Activated naive CD8-positive, alpha-beta T cell treated with anti-CD3 and anti-CD28 coated beads for 36 hours (primary cell): ENCODE measurements at regions not wholly inside any gene's neighbourhood (a gene's known extent, or its start where the extent isn't known, plus 50 kb on each side); places are given as distances from the start of the nearest gene placed in this dataset.

Source experiments
- DNase-seq: peaks from one replicate; pipeline ENCODE4 v3.0.0; 2021
- H3K27ac Mint-ChIP-seq: one replicate; pipeline ENCODE4 v1.8.0; 2022; ENCODE audit warnings: mild to moderate bottlenecking, moderate library complexity, mixed read lengths
- H3K27me3 Mint-ChIP-seq: one replicate; pipeline ENCODE4 v1.8.0; 2022; ENCODE audit warnings: mild to moderate bottlenecking, mixed read lengths
- H3K36me3 Mint-ChIP-seq: one replicate; pipeline ENCODE4 v1.8.0; 2021; ENCODE audit warnings: mild to moderate bottlenecking, mixed read lengths
- H3K4me1 Mint-ChIP-seq: one replicate; pipeline ENCODE4 v1.8.0; 2021; ENCODE audit warnings: mixed read lengths
- H3K4me3 Mint-ChIP-seq: one replicate; pipeline ENCODE4 v1.8.0; 2022; ENCODE audit warnings: mild to moderate bottlenecking, moderate library complexity, mixed read lengths
- H3K9me3 Mint-ChIP-seq: one replicate; pipeline ENCODE4 v1.8.0; 2022; ENCODE audit warnings: mixed read lengths

DNA sequence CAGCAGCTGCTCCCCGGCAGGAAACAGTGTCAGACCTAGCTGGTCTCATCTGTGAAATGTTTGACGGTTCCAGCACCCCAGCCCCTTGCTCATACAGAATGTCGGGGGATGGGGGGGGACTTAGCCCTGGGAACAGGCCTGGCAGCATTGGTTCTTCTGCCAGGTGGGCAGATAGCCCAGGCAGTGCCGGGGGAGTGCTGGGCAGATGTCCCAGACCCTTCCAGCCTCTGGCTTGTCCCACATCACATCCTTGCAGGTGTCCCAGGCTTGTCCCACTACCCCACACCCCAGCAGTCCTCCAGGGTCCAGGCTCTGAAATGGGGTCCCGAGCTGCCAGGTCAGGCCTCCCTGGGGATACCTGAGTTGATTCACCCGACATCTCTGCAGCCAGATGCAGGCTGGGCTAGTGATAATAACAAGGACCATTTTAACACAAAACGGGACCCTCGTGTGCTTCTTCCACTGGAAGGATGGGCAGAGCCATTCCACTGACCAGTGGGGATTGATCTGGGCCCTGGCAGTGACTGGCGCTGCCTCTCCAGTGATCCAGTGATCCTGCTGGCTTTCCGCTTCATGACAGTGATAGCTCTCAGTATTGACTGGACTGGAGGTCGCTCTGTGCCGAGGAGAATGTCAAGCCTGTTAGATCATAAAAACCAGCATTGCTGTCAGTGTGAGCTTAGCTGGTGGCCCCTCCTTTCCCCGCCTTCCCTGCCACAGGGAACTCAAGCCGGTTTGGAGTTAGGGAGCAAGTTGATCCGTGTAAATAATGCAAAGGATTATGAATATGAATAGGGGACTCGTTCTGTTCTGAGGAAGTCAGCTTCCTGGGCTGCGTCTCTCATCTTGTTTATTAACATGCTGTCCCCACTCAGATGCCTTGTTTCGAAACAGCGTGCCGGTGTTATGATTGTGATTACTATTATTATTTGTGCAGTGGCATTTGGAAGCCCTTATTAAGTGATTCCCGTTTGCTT is 180.6 kb downstream of the AACS start:
- H3K4me3 Mint-ChIP-seq: no peak overlapping the region
- H3K27ac Mint-ChIP-seq: no peak overlapping the region
- no peak for DNase-seq
- no peaks in the 10 kb centered on the region for H3K36me3 Mint-ChIP-seq
- no peaks in the 10 kb centered on the region for H3K27me3 Mint-ChIP-seq
- no peaks in the 10 kb centered on the region for H3K4me1 Mint-ChIP-seq
- no peaks in the 10 kb centered on the region for H3K9me3 Mint-ChIP-seq

DNA sequence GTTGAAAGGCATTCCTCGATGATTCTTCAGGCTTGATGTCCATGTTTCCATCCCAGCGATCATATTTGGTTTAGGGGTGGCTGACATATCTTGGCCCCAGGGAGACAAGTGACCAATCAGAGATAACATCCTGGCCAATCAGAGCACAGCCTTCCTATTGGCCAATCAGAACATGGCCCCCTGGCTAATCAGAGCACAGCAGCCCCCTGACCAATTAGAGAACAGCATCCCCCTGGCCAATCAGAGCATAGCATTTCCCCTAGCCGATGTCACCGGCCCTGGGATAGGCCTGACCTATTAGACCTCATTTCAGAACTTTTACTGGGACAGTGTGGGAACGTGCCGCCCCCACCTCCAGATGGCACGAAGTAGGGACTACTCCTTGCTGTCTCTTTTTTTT is 182.2 kb downstream of the AACS start:
- Mint-ChIP-seq H3K9me3 (no peaks in the 10 kb centered on the region), H3K4me3 (no peak overlapping the region), H3K36me3 (no peaks in the 10 kb centered on the region), H3K4me1 (no peaks in the 10 kb centered on the region), H3K27ac (no peak overlapping the region), H3K27me3 (no peaks in the 10 kb centered on the region)
- no peak for DNase-seq

DNA sequence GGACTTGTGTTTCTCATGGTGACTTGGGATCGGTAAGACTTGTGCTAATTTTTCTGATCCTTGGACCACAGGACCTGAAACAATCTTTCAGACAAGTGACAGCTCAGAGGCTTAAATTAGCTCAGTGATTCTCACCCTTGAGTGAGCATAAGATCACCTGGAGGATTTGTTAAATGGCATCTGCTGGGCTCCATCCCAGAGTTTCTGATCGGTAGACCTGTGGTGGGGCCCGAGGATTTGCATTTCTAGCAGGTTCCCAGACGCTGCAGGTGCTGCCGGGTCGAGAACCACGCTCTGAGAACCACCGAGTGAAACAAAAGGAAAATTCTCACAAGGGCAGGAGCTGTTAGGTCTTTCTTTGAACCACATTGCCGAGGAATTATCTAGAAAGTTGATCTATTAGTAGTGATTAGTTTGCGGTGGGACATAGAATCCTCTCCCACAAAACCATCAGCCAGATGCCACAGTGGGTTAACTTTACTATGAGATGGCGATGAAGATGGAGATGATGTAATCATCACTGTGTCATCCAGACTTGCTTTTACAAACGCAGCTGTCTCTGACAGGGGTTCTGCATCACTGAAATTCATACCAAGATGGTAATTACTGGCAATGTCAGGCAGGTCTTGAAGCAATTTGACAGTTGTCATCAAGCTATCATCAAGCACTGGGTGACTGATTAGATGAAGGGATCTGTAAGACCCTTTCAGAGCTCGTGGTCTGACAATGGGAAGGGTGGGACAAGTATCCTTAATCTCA is 184.0 kb downstream of the AACS start:
- Mint-ChIP-seq H3K9me3 (no peaks in the 10 kb centered on the region), H3K4me1 (no peaks in the 10 kb centered on the region), H3K27me3 (peaks cover 6% of the 10 kb centered on the region), H3K36me3 (no peaks in the 10 kb centered on the region), H3K27ac (no peak overlapping the region), H3K4me3 (no peak overlapping the region)
- DNase-seq: no peak

DNA sequence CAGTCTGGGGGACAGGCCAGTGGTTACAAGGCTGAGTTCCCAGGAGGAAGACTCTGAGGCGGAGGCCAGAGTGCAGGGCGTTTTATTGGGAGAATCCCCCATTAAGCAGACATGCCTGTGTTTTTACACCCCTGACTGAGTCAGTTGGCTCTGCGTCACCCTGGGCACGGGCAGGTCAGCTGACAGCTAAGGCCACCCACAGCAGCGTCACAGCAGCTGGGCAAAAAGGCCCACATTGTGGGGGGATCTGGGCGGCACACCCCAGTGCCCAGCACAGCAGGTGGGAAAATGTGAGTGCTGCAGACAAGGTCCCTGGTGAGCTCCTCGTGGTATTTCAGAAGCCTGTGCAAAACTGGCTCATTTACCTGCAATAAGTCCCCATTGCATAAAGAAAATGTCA is 184.7 kb downstream of the AACS start:
- Mint-ChIP-seq H3K9me3 (no peaks in the 10 kb centered on the region), H3K4me3 (no peak overlapping the region), H3K27ac (no peak overlapping the region), H3K27me3 (peaks cover 6% of the 10 kb centered on the region), H3K36me3 (no peaks in the 10 kb centered on the region), H3K4me1 (no peaks in the 10 kb centered on the region)
- no peak for DNase-seq

DNA sequence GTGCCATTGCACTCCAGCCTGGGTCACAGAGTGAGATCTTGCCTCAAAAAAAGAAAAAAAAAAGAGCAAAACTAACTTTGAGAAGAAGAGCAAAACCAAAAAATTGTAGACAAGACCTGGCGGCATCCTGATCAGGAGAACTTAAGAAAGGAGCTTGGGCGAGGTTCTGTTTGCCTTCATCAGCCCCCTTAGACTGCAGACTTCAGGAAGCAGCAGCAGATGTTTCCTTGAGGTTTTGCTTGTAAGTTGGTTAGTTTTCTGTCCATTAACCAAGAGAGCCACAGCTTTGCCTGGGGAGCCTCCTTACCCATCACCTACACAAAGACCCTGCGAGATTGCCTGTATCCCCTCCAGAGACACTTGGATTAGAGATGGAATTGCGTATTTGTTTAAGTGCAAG is 189.0 kb downstream of the AACS start:
- Mint-ChIP-seq H3K4me3 (no peak overlapping the region), H3K27me3 (peaks cover 6% of the 10 kb centered on the region), H3K9me3 (no peaks in the 10 kb centered on the region), H3K27ac (no peak overlapping the region), H3K4me1 (no peaks in the 10 kb centered on the region), H3K36me3 (no peaks in the 10 kb centered on the region)
- DNase-seq: no peak

DNA sequence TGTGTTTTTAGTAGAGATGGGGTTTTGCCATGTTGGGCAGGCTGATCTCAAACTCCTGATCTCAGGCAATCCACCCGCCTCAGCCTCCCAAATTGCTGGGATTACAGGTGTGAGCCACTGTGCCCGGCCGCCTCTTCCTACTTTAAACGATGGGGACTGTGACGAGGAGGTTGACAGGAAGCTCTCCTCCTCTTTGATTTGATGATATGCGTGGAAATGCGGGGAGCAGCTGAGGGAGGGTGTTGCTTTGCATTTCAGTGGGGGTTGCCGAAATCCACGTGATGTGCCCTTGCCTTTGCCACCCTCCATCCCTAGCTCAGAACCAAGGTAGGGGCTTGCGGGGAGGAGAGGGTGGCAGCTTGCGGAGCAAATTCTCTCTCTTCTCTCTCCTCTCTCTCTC is 189.6 kb downstream of the AACS start:
- H3K4me1 Mint-ChIP-seq: no peaks in the 10 kb centered on the region
- peaks cover 6% of the 10 kb centered on the region for H3K27me3 Mint-ChIP-seq
- no peak for DNase-seq
- no peak overlapping the region for H3K4me3 Mint-ChIP-seq
- H3K36me3 Mint-ChIP-seq: no peaks in the 10 kb centered on the region
- no peaks in the 10 kb centered on the region for H3K9me3 Mint-ChIP-seq
- H3K27ac Mint-ChIP-seq: no peak overlapping the region

DNA sequence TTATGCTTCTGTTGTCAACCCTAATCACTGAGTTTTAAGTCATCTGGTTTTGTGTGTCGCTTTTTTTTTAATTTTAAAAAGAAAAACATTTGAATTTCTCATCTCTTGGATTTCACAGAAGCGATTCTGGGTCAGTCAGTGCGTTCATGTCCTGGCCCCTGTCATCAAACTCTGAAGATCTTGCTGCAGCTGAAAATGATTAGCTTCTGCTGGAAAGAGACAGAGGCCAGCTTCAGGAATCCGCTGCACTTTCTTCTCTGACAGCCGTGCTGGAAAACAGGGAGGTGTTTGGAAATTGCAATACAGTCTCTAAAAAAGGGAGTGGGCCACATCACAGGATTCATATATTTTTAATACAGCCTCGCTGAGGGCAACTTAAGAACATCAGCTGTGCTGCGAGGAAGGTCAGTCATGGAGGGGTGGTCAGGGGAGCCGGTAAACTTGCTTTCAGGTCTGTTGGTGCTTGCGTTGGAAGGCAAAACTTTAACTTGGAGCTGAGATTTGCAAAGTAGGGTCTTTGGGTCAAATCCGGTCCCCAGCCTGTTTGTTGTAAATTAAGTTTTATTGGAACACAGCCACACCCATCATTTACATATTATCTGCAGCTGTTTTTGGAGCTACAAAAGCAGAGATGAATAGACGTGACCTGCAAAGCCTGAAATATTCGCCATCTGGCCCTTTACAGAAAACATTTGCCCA is 190.8 kb downstream of the AACS start:
- no peak for DNase-seq

DNA sequence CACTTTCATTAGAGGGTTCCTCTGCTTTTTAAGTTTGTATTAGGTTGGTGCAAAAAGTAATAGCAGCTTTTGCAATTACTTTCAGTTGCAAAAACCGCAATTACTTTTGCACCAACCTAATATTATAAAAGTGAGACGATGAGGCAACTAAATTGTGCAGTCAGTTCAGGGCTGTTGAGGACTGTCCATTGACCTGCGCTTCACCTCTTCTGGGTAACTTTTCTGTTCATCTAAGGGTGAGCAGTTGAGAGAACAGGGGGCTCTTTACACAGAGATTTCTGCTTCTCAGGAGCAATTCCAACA is 191.3 kb downstream of the AACS start:
- H3K27ac Mint-ChIP-seq: no peak overlapping the region
- H3K27me3 Mint-ChIP-seq: peaks cover 6% of the 10 kb centered on the region
- no peaks in the 10 kb centered on the region for H3K4me1 Mint-ChIP-seq
- no peaks in the 10 kb centered on the region for H3K36me3 Mint-ChIP-seq
- no peak overlapping the region for H3K4me3 Mint-ChIP-seq
- no peak for DNase-seq
- no peaks in the 10 kb centered on the region for H3K9me3 Mint-ChIP-seq

More for the DNA sequence above, 190.8 kb downstream of the AACS start:
- Mint-ChIP-seq H3K36me3 (no peaks in the 10 kb centered on the region), H3K27ac (no peak overlapping the region), H3K4me1 (no peaks in the 10 kb centered on the region), H3K4me3 (no peak overlapping the region), H3K9me3 (no peaks in the 10 kb centered on the region), H3K27me3 (peaks cover 6% of the 10 kb centered on the region)

DNA sequence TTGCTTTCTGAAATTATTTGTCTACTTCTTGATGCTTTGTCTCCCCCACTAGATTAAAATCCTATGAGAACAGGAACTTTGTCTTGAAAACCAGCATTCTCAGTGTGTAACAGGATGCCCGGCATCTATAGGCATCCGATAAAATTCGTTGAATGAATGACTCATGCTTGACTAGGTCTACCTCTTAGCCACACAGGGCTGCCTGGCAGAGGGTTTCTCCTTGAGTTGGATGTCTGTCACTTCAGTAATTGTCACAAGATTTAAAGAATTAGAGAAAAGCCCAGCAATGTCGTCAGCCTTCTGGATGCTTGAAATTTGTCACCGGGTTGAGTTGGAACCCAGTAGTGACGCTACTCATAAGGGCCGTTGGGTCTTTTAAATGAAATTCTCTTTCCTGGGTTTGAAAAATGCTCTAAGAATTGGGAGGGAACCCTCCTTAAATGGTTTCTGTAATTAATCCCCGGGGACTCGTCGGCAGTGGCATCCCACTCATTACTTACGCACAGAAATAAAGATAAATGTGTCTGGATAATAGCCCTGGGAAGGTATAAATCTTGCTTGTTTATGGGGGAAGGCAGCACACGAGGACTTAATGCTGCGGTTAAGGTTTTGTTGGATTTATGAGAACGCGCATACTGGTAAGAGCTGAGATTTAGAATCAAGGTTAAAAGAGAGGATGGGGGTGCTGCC is 194.1 kb downstream of the AACS start:
- H3K27ac Mint-ChIP-seq: no peak overlapping the region
- H3K9me3 Mint-ChIP-seq: no peaks in the 10 kb centered on the region
- H3K27me3 Mint-ChIP-seq: peaks cover 10% of the 10 kb centered on the region
- no peaks in the 10 kb centered on the region for H3K4me1 Mint-ChIP-seq
- no peak for DNase-seq
- no peak overlapping the region for H3K4me3 Mint-ChIP-seq
- H3K36me3 Mint-ChIP-seq: no peaks in the 10 kb centered on the region

DNA sequence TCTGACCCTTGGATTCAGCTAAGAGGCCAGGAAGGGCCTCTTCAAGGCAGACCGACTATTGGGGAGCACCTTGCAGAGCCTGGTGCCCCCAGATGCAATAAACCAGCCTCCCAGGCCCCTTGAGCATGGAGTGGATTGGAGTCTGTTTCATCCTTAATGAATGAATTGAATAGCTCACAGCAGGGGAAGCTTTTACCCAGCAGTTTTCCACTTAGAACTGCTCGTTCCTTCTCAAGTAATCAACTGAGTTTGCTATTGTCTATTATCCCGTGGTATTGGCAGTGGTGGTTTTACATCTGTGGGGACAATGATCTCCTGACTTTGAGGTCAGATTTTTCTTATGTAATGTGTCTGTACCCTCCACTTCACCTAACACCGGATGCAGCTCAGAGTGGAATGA is 197.6 kb downstream of the AACS start:
- H3K4me1 Mint-ChIP-seq: no peaks in the 10 kb centered on the region
- H3K27ac Mint-ChIP-seq: no peak overlapping the region
- DNase-seq: no peak
- no peaks in the 10 kb centered on the region for H3K9me3 Mint-ChIP-seq
- no peak overlapping the region for H3K4me3 Mint-ChIP-seq
- H3K36me3 Mint-ChIP-seq: no peaks in the 10 kb centered on the region
- peaks cover 10% of the 10 kb centered on the region for H3K27me3 Mint-ChIP-seq

DNA sequence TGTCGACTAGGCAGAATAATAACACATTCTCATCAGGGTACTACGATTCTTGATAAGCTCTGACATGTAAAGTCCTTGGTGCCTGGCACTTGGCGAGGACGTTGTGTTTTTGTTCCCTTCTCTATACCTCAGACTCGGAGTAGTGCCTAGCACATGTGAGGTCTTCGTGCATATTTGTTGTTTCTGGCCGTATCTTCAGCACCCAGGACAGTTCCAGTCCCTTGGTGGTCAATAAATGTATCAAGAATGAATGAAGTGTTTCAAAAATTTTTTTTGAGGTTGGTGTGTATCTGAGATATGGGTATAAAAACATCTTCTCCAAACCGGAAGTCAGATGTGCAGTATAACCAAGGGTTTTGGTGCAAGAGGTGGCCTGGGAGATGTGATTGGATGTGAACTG is 198.2 kb downstream of the AACS start:
- H3K9me3 Mint-ChIP-seq: no peaks in the 10 kb centered on the region
- H3K4me3 Mint-ChIP-seq: no peak overlapping the region
- H3K27me3 Mint-ChIP-seq: peaks cover 10% of the 10 kb centered on the region
- no peak for DNase-seq
- no peak overlapping the region for H3K27ac Mint-ChIP-seq
- no peaks in the 10 kb centered on the region for H3K4me1 Mint-ChIP-seq
- H3K36me3 Mint-ChIP-seq: no peaks in the 10 kb centered on the region

DNA sequence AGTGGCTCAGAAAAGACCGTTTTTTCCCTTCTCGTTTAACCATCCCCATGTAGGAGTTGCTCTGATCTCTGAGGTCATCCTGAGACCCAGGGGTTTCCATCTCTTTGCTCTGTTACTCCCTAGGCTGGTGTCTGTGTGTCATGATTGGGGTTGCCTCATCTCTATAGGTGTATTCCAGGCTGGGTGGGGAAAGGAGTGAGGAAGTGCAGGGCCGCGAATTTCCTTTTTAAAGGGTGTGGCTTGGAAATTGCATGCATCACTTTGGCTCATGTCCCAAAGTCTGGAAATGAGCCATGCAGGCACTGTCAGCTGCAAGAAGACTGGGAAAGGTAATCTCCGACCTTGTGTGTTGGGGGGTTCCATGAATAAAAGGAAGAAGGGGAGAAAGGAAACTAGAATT is 201.9 kb downstream of the AACS start:
- Mint-ChIP-seq H3K4me1 (no peaks in the 10 kb centered on the region), H3K4me3 (no peak overlapping the region), H3K27me3 (peaks cover 10% of the 10 kb centered on the region), H3K27ac (no peak overlapping the region), H3K36me3 (no peaks in the 10 kb centered on the region), H3K9me3 (no peaks in the 10 kb centered on the region)
- no peak for DNase-seq

DNA sequence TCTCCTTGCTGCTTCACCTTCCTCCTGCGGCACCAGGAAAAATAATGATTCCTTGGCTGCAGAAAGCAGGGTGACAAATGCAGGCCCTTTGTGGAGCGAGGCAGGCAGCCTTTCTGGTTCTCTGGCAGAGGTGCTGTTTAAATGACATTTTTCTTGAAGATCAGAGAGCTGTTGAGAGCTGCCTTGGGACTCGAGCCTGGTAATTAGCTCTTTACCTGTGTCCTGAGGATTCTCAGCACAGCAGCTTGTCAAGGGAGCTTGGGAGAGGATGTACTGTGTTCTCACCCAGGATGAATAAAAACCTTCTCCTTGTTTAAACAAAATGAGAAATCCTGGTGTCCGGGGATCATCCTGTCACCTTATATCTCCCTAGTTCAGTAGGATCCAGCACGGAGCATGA is 204.0 kb downstream of the AACS start:
- H3K36me3 Mint-ChIP-seq: no peaks in the 10 kb centered on the region
- DNase-seq: no peak
- H3K4me3 Mint-ChIP-seq: no peak overlapping the region
- H3K9me3 Mint-ChIP-seq: no peaks in the 10 kb centered on the region
- H3K27ac Mint-ChIP-seq: no peak overlapping the region
- H3K4me1 Mint-ChIP-seq: no peaks in the 10 kb centered on the region
- H3K27me3 Mint-ChIP-seq: no peaks in the 10 kb centered on the region

DNA sequence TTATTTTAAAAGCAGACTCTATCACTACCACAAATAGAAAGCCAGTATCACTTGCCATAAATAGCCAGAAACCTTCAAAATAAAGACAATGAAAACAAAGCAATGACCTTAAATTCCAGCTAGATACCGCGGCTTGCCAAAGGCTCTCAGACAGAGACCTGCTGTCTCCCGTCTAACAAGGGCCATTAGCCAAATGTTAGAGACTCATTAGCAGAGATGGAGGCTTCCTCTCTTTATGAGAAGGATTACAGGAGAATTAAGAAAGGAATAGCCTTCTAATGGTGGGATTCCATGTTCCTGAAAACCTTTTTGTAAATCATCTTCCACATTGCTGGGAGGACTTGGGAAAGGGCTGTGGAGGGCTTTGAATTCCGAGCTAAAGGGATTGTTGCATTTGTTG is 206.7 kb downstream of the AACS start:
- H3K36me3 Mint-ChIP-seq: no peaks in the 10 kb centered on the region
- peaks cover 6% of the 10 kb centered on the region for H3K27me3 Mint-ChIP-seq
- H3K4me3 Mint-ChIP-seq: no peak overlapping the region
- no peaks in the 10 kb centered on the region for H3K4me1 Mint-ChIP-seq
- no peaks in the 10 kb centered on the region for H3K9me3 Mint-ChIP-seq
- no peak for DNase-seq
- no peak overlapping the region for H3K27ac Mint-ChIP-seq

DNA sequence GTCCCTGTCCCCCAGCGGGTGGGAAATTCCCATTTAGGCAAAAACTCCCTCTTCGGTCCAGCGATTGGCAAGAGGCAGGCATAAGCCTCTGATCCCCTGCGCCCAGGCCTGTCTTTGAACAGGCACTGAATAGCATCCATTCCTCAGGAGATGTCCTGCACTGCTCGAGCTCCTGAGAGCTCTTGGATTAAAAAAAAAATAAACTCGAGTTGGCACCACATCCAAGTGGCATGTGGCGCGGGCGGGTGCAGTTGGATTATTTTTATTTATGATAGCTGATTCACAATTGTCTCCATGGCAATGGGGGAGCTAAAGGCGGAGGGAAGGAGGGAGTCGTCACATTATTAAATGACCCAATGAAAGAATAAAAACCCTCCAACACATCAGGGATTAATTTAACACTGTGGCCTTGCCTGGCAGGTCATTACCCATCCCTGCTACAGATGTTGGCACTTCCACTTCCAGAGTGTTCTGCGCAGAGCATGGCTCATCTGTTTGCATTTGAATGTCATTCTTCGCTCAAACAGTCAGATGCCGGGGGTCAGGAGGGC is 207.2 kb downstream of the AACS start:
- Mint-ChIP-seq H3K27ac (no peak overlapping the region), H3K4me3 (no peak overlapping the region), H3K36me3 (no peaks in the 10 kb centered on the region), H3K27me3 (peaks cover 12% of the 10 kb centered on the region), H3K9me3 (no peaks in the 10 kb centered on the region), H3K4me1 (no peaks in the 10 kb centered on the region)
- no peak for DNase-seq
